HCT116 (cell line): ENCODE measurements at regions not wholly inside any gene's neighbourhood (a gene's known extent, or its start where the extent isn't known, plus 50 kb on each side); places are given as distances from the start of the nearest gene placed in this dataset.

Experiments
- ATAC-seq: fragments of 200-7000 bp; cut with Tn5 transposase; 2 replicates; pipeline ENCODE4 v1.9.1; 2020; ENCODE audit warnings: mild to moderate bottlenecking, moderate library complexity
- BruUV-seq: library from RNA; stranded (reverse); fragments of 400-500 nt; replicated peaks from 2 replicates; lab custom pipeline; 2021; lab: Mats Ljungman, UMichigan
- CTCF ChIA-PET: fragments of 300-600 bp; sonication (Branson Sonifier 250); formaldehyde crosslinking; loops from one replicate; lab custom pipeline; 2021; ENCODE audit warnings: antibody characterized with exemption; lab: Charles Lee
- POLR2A ChIA-PET: fragments of 300-600, 350-600 bp; sonication (Branson Sonifier 250); formaldehyde crosslinking; loops from one replicate; lab custom pipeline; 2021; ENCODE audit warnings: antibody characterized with exemption; lab: Charles Lee
- RAD21 ChIA-PET, 2 experiments: fragments of 300-600 bp; sonication (Branson Sonifier 250); formaldehyde crosslinking; loops; one replicate each; lab custom pipeline; 2023; ENCODE audit warnings: low total read pairs in 2 of 2; ENCODE audit not compliant: uncharacterized antibody in 2 of 2, unreplicated experiment in 2 of 2, low non-redundant PET in 1 of 2; lab: Charles Lee
- DNase-seq: peaks from one replicate; pipeline ENCODE4 v3.0.0-alpha.2; 2010; ENCODE audit warnings: low read depth, low spot score
- H2AFZ ChIP-seq: fragments of 200-600 bp; shearing (Covaris generic), sonication (generic); 2 replicates; pipeline ENCODE4 v1.6.1; 2017; ENCODE audit warnings: low read depth, mixed run types, mixed read lengths, antibody characterized with exemption, low read length; ENCODE audit not compliant: poor library complexity, severe bottlenecking
- H3K27ac ChIP-seq: 2 replicates; pipeline ENCODE4 v1.5.1; 2012; ENCODE audit warnings: low read depth, low read length
- H3K27me3 ChIP-seq: fragments of 200-600 bp; sonication (generic); 2 replicates; pipeline ENCODE4 v1.6.1; 2016; ENCODE audit warnings: mixed run types, low read length, mixed read lengths; ENCODE audit not compliant: insufficient read depth
- H3K36me3 ChIP-seq, 2 experiments: fragments of 200-500 bp in 1 of 2; fragments of 200-600 bp in 1 of 2; sonication (Bioruptor generic) in 1 of 2; sonication (generic) in 1 of 2; 2 replicates each; pipeline versions ENCODE4 v1.5.1 to v1.6.1; 2014 to 2016; ENCODE audit warnings: low read length in 2 of 2, inconsistent platforms in 1 of 2, mixed read lengths in 1 of 2, mixed run types in 1 of 2; ENCODE audit not compliant: insufficient read depth in 2 of 2, control insufficient read depth in 1 of 2
- H3K4me1 ChIP-seq, 2 experiments: fragments of 200-600 bp in 1 of 2; sonication (generic) in 1 of 2; 2 replicates each; pipeline versions ENCODE4 v1.5.1 to v1.6.1; 2012 to 2017; ENCODE audit warnings: low read length in 2 of 2, inconsistent platforms in 1 of 2, mild to moderate bottlenecking in 1 of 2, mixed read lengths in 1 of 2, mixed run types in 1 of 2, moderate library complexity in 1 of 2; ENCODE audit not compliant: insufficient read depth in 2 of 2, control insufficient read depth in 1 of 2
- H3K4me2 ChIP-seq: fragments of 200-600 bp; sonication (generic); 2 replicates; pipeline ENCODE4 v1.6.1; 2017; ENCODE audit warnings: mixed run types, low read length, mixed read lengths
- H3K4me3 ChIP-seq, 2 experiments: fragments of 200-600 bp in 1 of 2; sonication (generic) in 1 of 2; replicated peaks in 1 of 2; 2 replicates each; pipeline ENCODE4 v1.5.1; 2011 to 2016; ENCODE audit warnings: low read length in 2 of 2, control low read depth in 1 of 2, low read depth in 1 of 2, mild to moderate bottlenecking in 1 of 2, mixed read lengths in 1 of 2, mixed run types in 1 of 2
- H3K79me2 ChIP-seq: fragments of 200-600 bp; sonication (generic); 2 replicates; pipeline ENCODE4 v1.6.1; 2017; ENCODE audit warnings: mild to moderate bottlenecking, mixed run types, low read length, moderate library complexity, mixed read lengths; ENCODE audit not compliant: insufficient read depth
- H3K9ac ChIP-seq: fragments of 200-600 bp; sonication (generic); 2 replicates; pipeline ENCODE4 v1.6.1; 2016; ENCODE audit warnings: low read length, mixed read lengths
- H3K9me2 ChIP-seq: fragments of 200-600 bp; sonication (generic), shearing (Covaris generic); 2 replicates; pipeline ENCODE4 v1.6.1; 2017; ENCODE audit warnings: mixed run types, mild to moderate bottlenecking, moderate library complexity; ENCODE audit not compliant: insufficient read depth
- H3K9me3 ChIP-seq, 2 experiments: fragments of 200-500 bp in 1 of 2; fragments of 200-600 bp in 1 of 2; sonication (Bioruptor generic) in 1 of 2; sonication (generic) in 1 of 2; 2 replicates each; pipeline ENCODE4 v1.6.1; 2014 to 2017; ENCODE audit warnings: low read length in 2 of 2, mixed read lengths in 2 of 2, inconsistent platforms in 1 of 2, low read depth in 1 of 2, mild to moderate bottlenecking in 1 of 2, mixed run types in 1 of 2, moderate library complexity in 1 of 2; ENCODE audit not compliant: control insufficient read depth in 1 of 2, insufficient read depth in 1 of 2
- H4K20me1 ChIP-seq: fragments of 200-600 bp; sonication (generic), shearing (Covaris generic); 2 replicates; pipeline ENCODE4 v1.6.1; 2017; ENCODE audit warnings: mixed run types, mild to moderate bottlenecking, moderate library complexity; ENCODE audit not compliant: insufficient read depth
- ATF3 ChIP-seq: IDR thresholded peaks from 2 replicates; pipeline ENCODE4 v1.6.1; 2012
- CBX3 ChIP-seq: IDR thresholded peaks from 2 replicates; pipeline ENCODE4 v1.6.1; 2012; ENCODE audit warnings: low read depth
- CEBPB ChIP-seq: IDR thresholded peaks from 2 replicates; pipeline ENCODE4 v1.6.1; 2012; ENCODE audit warnings: low read depth
- EGR1 ChIP-seq: IDR thresholded peaks from 2 replicates; pipeline ENCODE4 v1.6.1; 2012; ENCODE audit warnings: low read depth
- ELF1 ChIP-seq: IDR thresholded peaks from 2 replicates; pipeline ENCODE4 v1.6.1; 2012; ENCODE audit warnings: low read depth, borderline replicate concordance
- EZH2 ChIP-seq: fragments of 200-600 bp; sonication (generic); IDR thresholded peaks from 2 replicates; pipeline ENCODE4 v1.6.1; 2017; ENCODE audit warnings: antibody characterized with exemption, mixed run types
- EZH2phosphoT487 ChIP-seq: fragments of 200-600 bp; IDR thresholded peaks from 2 replicates; pipeline ENCODE4 v1.6.1; 2018; ENCODE audit warnings: antibody characterized with exemption, borderline replicate concordance
- JUND ChIP-seq: IDR thresholded peaks from 2 replicates; pipeline ENCODE4 v1.6.1; 2012
- POLR2A ChIP-seq: IDR thresholded peaks from 2 replicates; pipeline ENCODE4 v1.7.0; 2011; ENCODE audit warnings: borderline replicate concordance; ENCODE audit not compliant: insufficient read depth, insufficient read length; ENCODE audit errors: extremely low read depth
- POLR2AphosphoS5 ChIP-seq: IDR thresholded peaks from 2 replicates; pipeline ENCODE4 v1.6.1; 2011; ENCODE audit warnings: mild to moderate bottlenecking, low read depth, low read length, moderate library complexity
- RAD21 ChIP-seq: IDR thresholded peaks from 2 replicates; pipeline ENCODE4 v1.6.1; 2012; ENCODE audit warnings: low read depth, mild to moderate bottlenecking
- SIN3A ChIP-seq: IDR thresholded peaks from 2 replicates; pipeline ENCODE4 v1.6.1; 2012; ENCODE audit warnings: low read depth
- SRF ChIP-seq: IDR thresholded peaks from 2 replicates; pipeline ENCODE4 v1.6.1; 2012; ENCODE audit warnings: low read depth
- ZFX ChIP-seq: fragments of 450-650 bp; IDR thresholded peaks from 2 replicates; pipeline ENCODE4 v1.6.1; 2017
- intact Hi-C: fragments of 100-400 bp; cut with micrococcal nuclease; formaldehyde crosslinking; loops from 2 replicates; pipeline ENCODE4 v1.10.0; 2022
- TF ChIP-seq, protein P1 (sequence below), 3 experiments: fragments of 200-600 bp in 1 of 3; sonication (generic) in 1 of 3; IDR thresholded peaks in 2 of 3; conservative IDR thresholded peaks in 1 of 3; 2 replicates each; pipeline ENCODE4 v1.5.1; 2012 to 2017; ENCODE audit warnings: low read depth in 2 of 3, low read length in 2 of 3, antibody characterized with exemption in 1 of 3, borderline replicate concordance in 1 of 3, control low read depth in 1 of 3, mild to moderate bottlenecking in 1 of 3, mixed read lengths in 1 of 3, mixed run types in 1 of 3, moderate library complexity in 1 of 3; ENCODE audit not compliant: insufficient read depth in 1 of 3
- TF ChIP-seq, protein P2 (sequence below): IDR thresholded peaks from 2 replicates; pipeline ENCODE4 v1.6.1; 2012

GRCh38 chr3:23644676-23645075, 161.1 kb upstream of the UBE2E1 start:
- no TSS peak for BruUV-seq
- no peaks in the 10 kb centered on the region for H4K20me1 ChIP-seq
- POLR2A ChIA-PET, result no interaction called here
- ATAC-seq, result no peak
- H3K27ac ChIP-seq, result no peak overlapping the region
- H3K4me2 ChIP-seq, result no peak overlapping the region
- RAD21 ChIA-PET, result interaction anchor here in 1 of 2 experiments (0.6 kb wide), 1 partner anchor 274 kb away, joined by 3 read pairs; no protein-coding TSS in a partner anchor
- H2AFZ ChIP-seq, result no peak overlapping the region
- H3K9ac ChIP-seq, result no peak overlapping the region
- no peaks in the 10 kb centered on the region for H3K36me3 ChIP-seq
- TF ChIP-seq ELF1 (no peak), SIN3A (no peak), SRF (no peak), ZFX (no peak), POLR2A (no peak), EZH2phosphoT487 (no peak), EGR1 (no peak), RAD21 (no peak), CBX3 (no peak), POLR2AphosphoS5 (no peak), EZH2 (no peak), ATF3 (no peak), CEBPB (no peak), JUND (no peak)
- TF ChIP-seq, protein P1, sequence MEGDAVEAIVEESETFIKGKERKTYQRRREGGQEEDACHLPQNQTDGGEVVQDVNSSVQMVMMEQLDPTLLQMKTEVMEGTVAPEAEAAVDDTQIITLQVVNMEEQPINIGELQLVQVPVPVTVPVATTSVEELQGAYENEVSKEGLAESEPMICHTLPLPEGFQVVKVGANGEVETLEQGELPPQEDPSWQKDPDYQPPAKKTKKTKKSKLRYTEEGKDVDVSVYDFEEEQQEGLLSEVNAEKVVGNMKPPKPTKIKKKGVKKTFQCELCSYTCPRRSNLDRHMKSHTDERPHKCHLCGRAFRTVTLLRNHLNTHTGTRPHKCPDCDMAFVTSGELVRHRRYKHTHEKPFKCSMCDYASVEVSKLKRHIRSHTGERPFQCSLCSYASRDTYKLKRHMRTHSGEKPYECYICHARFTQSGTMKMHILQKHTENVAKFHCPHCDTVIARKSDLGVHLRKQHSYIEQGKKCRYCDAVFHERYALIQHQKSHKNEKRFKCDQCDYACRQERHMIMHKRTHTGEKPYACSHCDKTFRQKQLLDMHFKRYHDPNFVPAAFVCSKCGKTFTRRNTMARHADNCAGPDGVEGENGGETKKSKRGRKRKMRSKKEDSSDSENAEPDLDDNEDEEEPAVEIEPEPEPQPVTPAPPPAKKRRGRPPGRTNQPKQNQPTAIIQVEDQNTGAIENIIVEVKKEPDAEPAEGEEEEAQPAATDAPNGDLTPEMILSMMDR (IDR thresholded peaks at IDR 0.05 in 2 of 3, conservative IDR thresholded peaks at IDR 0.05 in 1 of 3; ENCODE audit: borderline replicate concordance in 1 of 3, insufficient read depth in 1 of 3, low read depth in 2 of 3, low read length in 2 of 3), result no peak
- TF ChIP-seq, protein P2, sequence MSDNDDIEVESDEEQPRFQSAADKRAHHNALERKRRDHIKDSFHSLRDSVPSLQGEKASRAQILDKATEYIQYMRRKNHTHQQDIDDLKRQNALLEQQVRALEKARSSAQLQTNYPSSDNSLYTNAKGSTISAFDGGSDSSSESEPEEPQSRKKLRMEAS, result no peak
- H3K9me2 ChIP-seq, result no peaks in the 10 kb centered on the region
- no peaks in the 10 kb centered on the region for H3K79me2 ChIP-seq
- H3K9me3 ChIP-seq, result no peaks in the 10 kb centered on the region
- CTCF ChIA-PET, result no interaction called here
- intact Hi-C loops, result no loop called here
- no peak for DNase-seq
- peaks cover 0 to 11% of the 10 kb centered on the region in 2 experiments; a peak in 1 of 4 replicates for H3K4me1 ChIP-seq
- no peaks in the 10 kb centered on the region for H3K27me3 ChIP-seq
- H3K4me3 ChIP-seq, result no peak overlapping the region
